Activated T-cell treated with anti-CD3 and anti-CD28 coated beads, Interleukin-2, amount 50 U/mL, for 24 hours (primary cell): ENCODE measurements at regions not wholly inside any gene's neighbourhood (a gene's known extent, or its start where the extent isn't known, plus 50 kb on each side); places are given as distances from the start of the nearest gene placed in this dataset.

Source experiments
- DNase-seq: peaks from one replicate; pipeline ENCODE4 v3.0.0-alpha.2; 2020
- H3K27ac Mint-ChIP-seq: 2 replicates; pipeline ENCODE4 v1.8.0; 2020; ENCODE audit warnings: mild to moderate bottlenecking, mixed read lengths
- H3K27me3 Mint-ChIP-seq: 2 replicates; pipeline ENCODE4 v1.8.0; 2020; ENCODE audit warnings: mixed read lengths
- H3K36me3 Mint-ChIP-seq: 2 replicates; pipeline ENCODE4 v1.8.0; 2020; ENCODE audit warnings: low read depth, mixed read lengths
- H3K4me1 Mint-ChIP-seq: 2 replicates; pipeline ENCODE4 v1.8.0; 2020; ENCODE audit warnings: low read depth, mixed read lengths
- H3K4me3 Mint-ChIP-seq: 2 replicates; pipeline ENCODE4 v1.8.0; 2020; ENCODE audit warnings: mild to moderate bottlenecking, moderate library complexity, mixed read lengths
- H3K9me3 Mint-ChIP-seq: 2 replicates; pipeline ENCODE4 v1.8.0; 2020; ENCODE audit warnings: mixed read lengths

- Mint-ChIP-seq H3K27me3 (peaks cover 2% of the 10 kb centered on the region), H3K4me1 (no peaks in the 10 kb centered on the region), H3K36me3 (no peaks in the 10 kb centered on the region), H3K27ac (no peak overlapping the region), H3K4me3 (no peak overlapping the region), H3K9me3 (no peaks in the 10 kb centered on the region)
- DNase-seq, result no peak
Measured at GRCh38 chr11:70768346-70769095, 370.2 kb downstream of the CTTN start.

DNA sequence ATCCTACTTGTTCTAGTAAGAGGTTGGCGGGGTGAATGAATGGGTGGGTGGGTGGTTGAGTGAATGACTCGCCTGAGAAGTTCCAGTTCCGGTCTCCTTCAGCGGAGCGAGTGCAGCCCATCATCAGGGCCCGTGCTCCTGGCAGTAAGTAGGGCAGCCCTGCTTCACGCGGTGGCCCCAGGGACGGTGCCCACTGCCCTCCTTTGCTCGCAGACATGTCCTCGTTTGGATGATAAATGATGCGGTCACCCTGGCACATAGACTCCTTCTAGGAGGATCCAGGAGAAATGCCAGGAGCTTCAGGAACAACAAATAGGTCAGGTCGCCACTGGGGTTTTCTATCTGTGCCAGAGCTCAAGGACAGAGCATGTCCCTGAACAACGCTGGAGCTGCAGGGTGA is 370.8 kb downstream of the CTTN start:
- DNase-seq, result no peak
- no peaks in the 10 kb centered on the region for H3K4me1 Mint-ChIP-seq
- no peaks in the 10 kb centered on the region for H3K36me3 Mint-ChIP-seq
- peaks cover 2% of the 10 kb centered on the region for H3K9me3 Mint-ChIP-seq
- H3K4me3 Mint-ChIP-seq, result no peak overlapping the region
- no peak overlapping the region for H3K27ac Mint-ChIP-seq
- peaks cover 2% of the 10 kb centered on the region for H3K27me3 Mint-ChIP-seq

DNA sequence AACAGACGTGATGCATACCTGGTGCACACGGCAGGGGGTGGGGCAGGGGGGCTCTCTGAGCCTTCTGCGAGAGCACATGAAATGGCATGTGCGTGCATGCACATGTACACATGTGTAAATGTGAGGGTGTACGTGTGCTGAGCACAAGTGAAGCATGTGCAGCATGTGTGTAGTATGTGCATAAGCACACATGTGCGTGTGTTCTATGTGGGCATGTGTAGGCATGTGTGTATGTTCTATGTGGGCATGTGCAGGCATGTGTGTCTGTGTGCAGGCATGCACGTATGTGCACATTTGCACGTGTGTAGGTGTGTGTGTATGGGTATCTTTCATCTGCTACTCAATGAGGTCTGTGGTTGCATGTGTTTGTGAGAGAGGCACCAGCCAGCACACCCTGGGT is 371.2 kb downstream of the CTTN start:
- no peak overlapping the region for H3K27ac Mint-ChIP-seq
- no peaks in the 10 kb centered on the region for H3K4me1 Mint-ChIP-seq
- peaks cover 2% of the 10 kb centered on the region for H3K27me3 Mint-ChIP-seq
- H3K9me3 Mint-ChIP-seq, result peaks cover 2% of the 10 kb centered on the region
- no peaks in the 10 kb centered on the region for H3K36me3 Mint-ChIP-seq
- H3K4me3 Mint-ChIP-seq, result no peak overlapping the region
- DNase-seq, result no peak

DNA sequence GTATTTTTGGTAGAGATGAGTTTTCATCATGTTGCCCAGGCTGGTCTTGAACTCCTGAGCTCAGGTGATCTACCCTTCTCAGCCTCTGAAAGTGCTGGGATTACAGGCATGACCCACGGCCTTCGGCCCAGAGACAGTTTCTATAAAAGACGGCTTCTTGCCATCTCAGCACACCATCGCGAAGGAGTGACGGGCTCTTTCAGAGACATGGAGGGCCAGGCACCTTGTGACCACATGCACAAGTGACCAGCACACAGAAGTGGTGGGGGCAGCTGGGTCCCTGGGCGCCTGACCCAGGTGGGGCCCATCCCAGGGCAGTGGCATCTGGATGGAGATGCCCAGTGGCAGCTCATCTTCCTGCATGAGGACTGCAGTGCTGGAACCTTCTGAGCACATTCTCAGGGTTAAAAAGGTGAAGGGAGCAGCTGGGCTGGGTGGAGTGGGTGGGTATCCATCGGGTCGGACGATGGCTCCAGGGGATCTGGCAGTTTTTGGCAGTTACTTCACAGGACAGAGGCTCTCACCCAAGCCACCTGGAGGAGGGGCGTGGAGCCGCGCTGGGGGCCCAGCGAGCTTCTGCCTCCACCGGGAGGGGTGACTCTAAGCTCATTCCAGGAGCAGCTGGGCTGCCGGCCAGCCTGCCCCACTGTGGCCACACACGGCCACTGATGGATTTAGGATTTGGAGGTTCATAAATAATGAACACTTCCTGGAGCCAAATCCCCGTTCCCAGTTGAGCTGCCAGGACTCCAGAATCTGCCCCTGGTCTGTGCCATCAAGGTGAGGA is 373.0 kb downstream of the CTTN start:
- Mint-ChIP-seq H3K36me3 (no peaks in the 10 kb centered on the region), H3K27me3 (peaks cover 2% of the 10 kb centered on the region), H3K9me3 (peaks cover 2% of the 10 kb centered on the region), H3K4me1 (no peaks in the 10 kb centered on the region), H3K4me3 (no peak overlapping the region), H3K27ac (no peak overlapping the region)
- no peak for DNase-seq

DNA sequence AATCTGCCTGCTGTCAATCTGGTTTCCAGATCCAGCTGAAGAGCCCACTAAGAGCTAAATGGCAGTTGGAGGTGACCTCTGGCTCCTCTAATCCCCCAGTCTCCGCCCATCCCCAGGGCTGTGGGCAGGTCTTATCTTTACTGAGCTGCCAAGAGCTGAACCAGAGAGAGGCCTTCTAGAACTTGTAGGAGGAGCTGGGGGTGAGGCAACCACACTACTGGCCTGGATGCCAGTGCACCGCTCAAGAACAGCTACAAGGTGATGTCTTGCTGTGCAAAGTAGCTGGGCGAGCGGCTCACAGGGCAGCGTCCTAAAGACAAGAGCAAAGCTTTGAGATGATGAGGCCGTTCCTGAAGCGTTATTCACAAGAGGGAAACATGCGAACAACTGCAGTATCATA is 374.6 kb downstream of the CTTN start:
- peaks cover 2% of the 10 kb centered on the region for H3K27me3 Mint-ChIP-seq
- peaks cover 2% of the 10 kb centered on the region for H3K9me3 Mint-ChIP-seq
- no peak overlapping the region for H3K4me3 Mint-ChIP-seq
- no peaks in the 10 kb centered on the region for H3K36me3 Mint-ChIP-seq
- H3K4me1 Mint-ChIP-seq, result no peaks in the 10 kb centered on the region
- DNase-seq, result no peak
- H3K27ac Mint-ChIP-seq, result no peak overlapping the region

DNA sequence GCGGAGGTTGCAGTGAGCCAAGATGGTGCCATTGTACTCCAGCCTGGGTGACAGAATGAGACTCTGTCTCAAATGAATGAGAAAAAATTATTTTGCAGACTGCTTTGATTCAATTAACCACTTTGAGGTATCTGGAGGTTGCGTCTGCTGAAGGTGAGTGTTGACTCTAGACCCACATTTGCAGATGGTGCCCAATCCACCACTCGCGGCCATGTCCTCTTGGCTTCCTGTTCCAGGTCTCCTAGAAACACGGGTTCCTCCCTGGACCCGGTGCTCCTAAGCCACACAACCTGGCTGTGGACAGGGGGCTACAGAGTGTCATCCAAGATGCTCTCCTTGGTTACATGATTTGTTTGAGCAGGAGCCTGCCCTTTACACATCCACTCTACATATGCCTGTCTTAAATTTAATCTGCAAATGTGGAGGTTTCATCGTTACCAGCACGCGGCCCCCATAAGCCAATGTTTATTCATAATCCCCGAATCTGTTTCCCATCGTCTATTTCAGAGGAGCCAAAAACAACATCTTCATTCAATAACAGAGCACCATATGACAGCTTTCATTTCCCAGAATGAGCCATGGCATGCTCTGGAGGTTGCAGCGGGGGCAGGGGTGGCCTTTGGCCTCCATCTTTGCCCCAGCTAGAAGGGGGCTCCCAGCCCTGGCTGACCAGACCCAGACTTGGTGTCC is 377.2 kb downstream of the CTTN start:
- Mint-ChIP-seq H3K36me3 (no peaks in the 10 kb centered on the region), H3K27me3 (peaks cover 2% of the 10 kb centered on the region), H3K27ac (no peak overlapping the region), H3K9me3 (peaks cover 2% of the 10 kb centered on the region), H3K4me3 (no peak overlapping the region), H3K4me1 (no peaks in the 10 kb centered on the region)
- no peak for DNase-seq

DNA sequence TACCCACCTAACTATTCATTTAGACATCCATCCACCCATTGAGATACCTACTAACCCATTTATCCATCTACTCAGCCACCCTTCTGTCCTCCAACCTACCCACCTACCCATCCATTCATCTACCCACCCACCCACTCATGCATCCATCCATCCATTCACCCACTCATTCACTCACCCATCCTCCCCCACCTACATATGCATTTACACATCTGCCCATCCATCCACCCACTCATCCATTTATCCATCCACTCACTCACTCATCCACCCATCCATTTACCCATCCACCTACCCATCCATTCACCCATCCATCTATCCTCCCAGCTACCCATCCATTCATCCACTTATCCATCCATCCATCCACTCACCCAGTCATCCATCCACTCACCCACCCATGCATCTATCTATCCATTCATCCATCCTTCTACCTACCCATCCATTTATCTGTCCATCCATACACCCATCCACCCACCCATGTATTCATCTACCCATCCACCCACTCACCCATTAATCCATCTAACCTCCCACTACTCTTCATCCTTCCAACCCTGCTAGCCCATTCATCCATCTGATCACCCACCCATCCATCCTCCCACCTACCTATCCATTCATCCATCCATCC is 378.7 kb downstream of the CTTN start:
- Mint-ChIP-seq H3K27me3 (peaks cover 2% of the 10 kb centered on the region), H3K27ac (no peak overlapping the region), H3K36me3 (no peaks in the 10 kb centered on the region), H3K9me3 (peaks cover 2% of the 10 kb centered on the region), H3K4me3 (no peak overlapping the region), H3K4me1 (no peaks in the 10 kb centered on the region)
- DNase-seq, result no peak

DNA sequence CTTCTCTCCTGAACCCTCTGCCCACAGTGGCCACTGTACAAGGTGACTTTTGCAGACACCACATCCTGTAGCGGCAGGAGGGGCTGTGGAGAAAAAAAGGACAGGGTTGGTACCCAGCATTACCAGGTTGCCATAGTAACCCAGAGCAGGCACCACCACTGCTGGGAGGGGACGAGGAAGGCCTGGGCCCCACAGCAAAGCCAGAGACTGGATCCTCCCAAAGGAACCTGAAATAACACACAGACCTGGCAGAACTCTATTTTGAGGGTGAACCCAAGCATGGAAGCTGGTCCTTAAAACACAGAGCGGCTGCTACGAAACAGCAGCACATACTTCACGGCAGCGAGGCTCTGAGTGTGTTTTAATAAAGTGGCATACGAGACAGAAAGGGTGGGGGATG is 380.6 kb downstream of the CTTN start:
- Mint-ChIP-seq H3K4me1 (no peaks in the 10 kb centered on the region), H3K27ac (no peak overlapping the region), H3K9me3 (peaks cover 2% of the 10 kb centered on the region), H3K36me3 (no peaks in the 10 kb centered on the region), H3K4me3 (no peak overlapping the region), H3K27me3 (no peaks in the 10 kb centered on the region)
- no peak for DNase-seq

GRCh38 chr11:70779433-70780245 is 381.3 kb downstream of the CTTN start:
- Mint-ChIP-seq H3K4me1 (no peaks in the 10 kb centered on the region), H3K4me3 (no peak overlapping the region), H3K27ac (no peak overlapping the region), H3K27me3 (no peaks in the 10 kb centered on the region), H3K9me3 (no peaks in the 10 kb centered on the region), H3K36me3 (no peaks in the 10 kb centered on the region)
- no peak for DNase-seq

DNA sequence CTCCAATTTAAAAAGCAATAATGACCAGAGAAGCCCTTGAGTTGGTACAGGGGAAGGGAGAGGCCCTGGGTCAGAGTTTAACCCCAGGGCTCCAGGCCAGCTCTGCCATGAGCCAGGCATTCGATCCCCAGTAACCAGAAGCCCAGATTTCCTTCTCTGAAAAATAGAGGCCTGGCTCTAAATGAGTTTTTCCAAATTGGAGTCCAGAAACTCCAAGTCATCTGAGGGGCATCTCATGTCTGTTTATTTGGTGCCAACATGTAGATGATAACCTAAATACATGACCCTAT is 381.9 kb downstream of the CTTN start:
- Mint-ChIP-seq H3K27ac (no peak overlapping the region), H3K9me3 (no peaks in the 10 kb centered on the region), H3K4me3 (no peak overlapping the region), H3K4me1 (no peaks in the 10 kb centered on the region), H3K27me3 (no peaks in the 10 kb centered on the region), H3K36me3 (no peaks in the 10 kb centered on the region)
- no peak for DNase-seq

- Mint-ChIP-seq H3K4me3 (no peak overlapping the region), H3K4me1 (no peaks in the 10 kb centered on the region), H3K36me3 (no peaks in the 10 kb centered on the region), H3K27me3 (no peaks in the 10 kb centered on the region), H3K9me3 (no peaks in the 10 kb centered on the region), H3K27ac (no peak overlapping the region)
- no peak for DNase-seq
Measured at GRCh38 chr11:70782401-70782913, 384.1 kb downstream of the CTTN start.

DNA sequence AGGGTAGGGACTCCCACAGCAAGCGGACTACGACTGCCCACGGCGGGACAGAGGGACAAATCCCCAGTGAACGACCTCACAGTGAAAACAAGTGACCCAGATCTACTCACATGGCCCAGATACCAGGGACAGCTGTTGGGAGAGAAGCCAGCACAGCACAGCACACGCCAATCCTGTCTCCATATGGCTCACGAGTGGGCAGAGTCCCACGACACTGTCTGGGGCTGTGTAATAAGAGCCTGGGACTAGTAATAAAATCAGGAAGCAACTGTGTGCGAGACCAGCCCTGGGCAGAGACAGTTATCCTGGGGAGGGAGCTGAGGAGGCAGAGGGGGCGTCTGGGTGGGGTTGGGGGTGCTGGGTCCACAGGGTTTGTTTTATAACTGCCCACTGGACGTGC is 385.0 kb downstream of the CTTN start:
- Mint-ChIP-seq H3K27ac (no peak overlapping the region), H3K4me1 (no peaks in the 10 kb centered on the region), H3K27me3 (no peaks in the 10 kb centered on the region), H3K36me3 (no peaks in the 10 kb centered on the region), H3K4me3 (no peak overlapping the region), H3K9me3 (no peaks in the 10 kb centered on the region)
- DNase-seq, result no peak

GRCh38 chr11:70783821-70784220 is 385.5 kb downstream of the CTTN start:
- Mint-ChIP-seq H3K4me1 (no peaks in the 10 kb centered on the region), H3K9me3 (no peaks in the 10 kb centered on the region), H3K4me3 (no peak overlapping the region), H3K36me3 (no peaks in the 10 kb centered on the region), H3K27me3 (no peaks in the 10 kb centered on the region), H3K27ac (no peak overlapping the region)
- DNase-seq, result no peak

GRCh38 chr11:70785372-70785771 is 387.0 kb downstream of the CTTN start:
- H3K9me3 Mint-ChIP-seq, result peaks cover 3% of the 10 kb centered on the region
- no peak for DNase-seq
- no peaks in the 10 kb centered on the region for H3K27me3 Mint-ChIP-seq
- H3K27ac Mint-ChIP-seq, result no peak overlapping the region
- H3K36me3 Mint-ChIP-seq, result no peaks in the 10 kb centered on the region
- H3K4me1 Mint-ChIP-seq, result no peaks in the 10 kb centered on the region
- no peak overlapping the region for H3K4me3 Mint-ChIP-seq
